GM18520 (cell line): ENCODE measurements at regions not wholly inside any gene's neighbourhood (a gene's known extent, or its start where the extent isn't known, plus 50 kb on each side); places are given as distances from the start of the nearest gene placed in this dataset.
"Not testable (repeated sequence)": the region's sequence is repeated elsewhere in the genome, so short reads cannot be mapped to it uniquely, and the experiment has no call there.

Experiments
- ATAC-seq: cut with Tn5 transposase; IDR thresholded peaks from one replicate; pipeline ENCODE4 v1.9.1; 2021; ENCODE audit not compliant: unreplicated experiment

DNA sequence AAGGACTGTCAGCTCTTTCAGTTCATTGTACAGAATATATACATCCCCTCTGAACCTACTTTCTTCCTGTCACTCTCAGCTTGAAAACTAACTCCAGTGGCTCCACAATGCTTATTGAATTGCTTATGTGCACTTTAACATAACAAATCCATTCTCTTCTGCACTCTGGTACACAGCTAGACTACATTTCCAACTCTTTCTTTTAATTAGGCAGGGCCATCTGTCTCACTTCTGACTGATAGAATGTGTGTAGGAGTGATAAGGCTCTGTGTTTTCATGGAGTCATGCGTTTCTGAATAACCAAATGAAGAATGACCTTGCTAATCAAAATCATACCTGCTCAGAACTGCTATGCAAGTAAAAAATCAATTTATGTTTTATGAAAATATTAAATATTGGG is 278.5 kb upstream of the CCDC179 start:
- ATAC-seq: no peak

DNA sequence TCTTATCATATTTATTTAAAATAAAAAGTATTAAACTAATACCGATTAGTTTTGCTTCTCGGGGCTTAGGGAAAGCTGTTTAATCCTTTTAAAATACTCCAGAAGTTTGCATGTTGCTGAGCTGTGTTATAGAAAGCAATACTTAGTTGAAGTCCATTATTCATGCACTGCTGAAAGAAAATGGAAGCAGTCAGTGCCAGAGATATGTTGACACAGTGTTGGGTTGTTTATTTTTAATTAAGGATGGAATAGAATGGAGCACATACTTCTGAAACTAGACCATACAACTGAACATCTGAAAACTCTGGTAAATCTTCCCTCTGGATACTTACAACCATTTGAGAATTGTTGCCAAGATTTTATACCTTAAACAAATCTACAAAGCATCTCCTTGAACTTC is 282.7 kb upstream of the CCDC179 start:
- ATAC-seq: no peak

DNA sequence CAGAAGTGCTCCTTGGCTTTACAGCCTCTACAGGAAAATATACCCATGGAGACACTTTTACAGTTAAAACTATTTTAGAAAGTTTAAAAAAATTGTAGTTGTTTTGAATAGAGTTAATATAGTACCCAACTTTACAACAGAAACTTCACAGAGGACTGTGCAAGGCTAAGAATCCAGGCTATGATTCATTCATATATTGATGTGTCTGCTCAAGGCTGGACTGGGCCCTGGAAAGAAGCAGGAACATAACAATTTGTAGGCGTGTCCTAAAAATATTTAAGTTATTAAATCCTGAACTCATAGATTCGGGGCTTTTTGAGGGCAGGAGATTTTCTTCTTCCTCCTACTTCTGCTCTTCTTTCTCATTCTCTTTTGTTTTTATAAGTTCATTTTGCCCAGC is 291.5 kb upstream of the CCDC179 start:
- ATAC-seq: no peak

DNA sequence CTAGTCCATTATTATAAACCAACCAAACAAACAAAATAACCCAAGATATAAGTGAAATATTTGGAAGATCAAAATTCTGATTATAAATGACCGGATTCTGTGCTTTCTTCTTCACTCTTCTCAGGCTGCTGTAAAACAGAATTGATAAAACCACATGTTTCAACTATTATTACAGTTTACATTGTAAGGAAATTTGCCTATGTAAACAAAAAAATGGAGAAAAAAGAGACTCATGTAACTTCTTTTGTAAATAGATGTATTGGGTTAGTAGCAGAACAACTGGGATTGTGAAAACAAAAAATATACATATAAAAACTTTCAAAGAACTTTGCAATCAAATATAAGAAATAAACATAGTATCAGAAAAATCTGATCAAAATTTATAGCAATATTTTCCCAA is 295.2 kb upstream of the CCDC179 start:
- no peak for ATAC-seq

DNA sequence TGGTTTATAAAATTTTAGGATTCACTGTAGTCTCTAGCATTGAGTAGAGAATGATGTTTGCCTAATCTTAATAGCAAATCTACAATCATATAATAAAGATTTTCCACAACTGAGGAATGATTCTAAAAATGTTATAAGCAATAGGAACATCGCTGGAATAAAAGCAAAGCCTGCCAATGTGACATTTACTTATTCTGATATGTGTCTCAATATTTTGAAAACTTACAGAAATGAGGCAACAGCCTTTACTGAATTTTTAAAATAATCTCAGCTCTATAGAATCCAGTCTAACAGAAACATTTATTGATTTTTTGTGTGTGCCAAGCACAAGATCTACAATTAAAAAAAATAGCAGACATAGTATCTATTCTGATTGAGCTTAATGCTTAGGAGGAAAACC is 303.7 kb upstream of the CCDC179 start:
- no peak for ATAC-seq

DNA sequence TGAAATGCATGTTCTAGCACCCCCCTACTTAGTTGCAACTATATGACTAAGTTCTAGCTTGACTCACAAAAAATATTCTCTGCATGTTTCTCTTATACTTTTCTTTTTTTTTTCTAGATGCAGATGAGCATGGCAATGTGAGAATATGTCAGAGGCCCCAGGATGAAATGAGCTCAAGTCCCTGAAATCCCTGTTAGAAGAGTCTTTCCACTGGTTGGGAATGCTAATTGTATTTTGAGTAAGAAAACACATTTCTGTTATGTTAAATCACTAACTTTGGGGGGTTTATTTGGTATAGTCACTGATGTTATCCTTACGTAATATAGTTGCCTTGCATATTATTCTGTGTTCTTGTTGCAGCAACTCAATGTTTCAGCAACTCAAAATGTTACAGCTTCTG is 306.1 kb upstream of the CCDC179 start:
- no peak for ATAC-seq

DNA sequence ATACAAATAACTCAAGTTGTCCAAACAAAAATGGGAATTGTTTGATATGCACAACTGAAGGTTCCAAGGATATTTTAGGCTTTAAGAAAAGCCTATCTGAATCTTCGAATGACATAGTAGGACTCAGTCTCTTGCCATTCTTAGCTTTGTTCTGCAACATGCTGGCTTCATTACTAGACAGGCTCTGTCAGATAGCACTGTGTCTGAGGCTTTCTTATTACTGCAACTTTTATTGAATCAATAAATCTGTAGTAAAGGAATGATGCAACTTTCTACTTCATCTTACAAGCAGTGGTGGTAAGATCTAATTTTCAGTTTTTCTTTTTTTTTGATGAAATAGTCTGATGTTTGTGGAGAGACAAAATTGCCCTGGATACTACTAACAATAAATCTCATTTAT is 319.3 kb upstream of the CCDC179 start:
- ATAC-seq: no peak

DNA sequence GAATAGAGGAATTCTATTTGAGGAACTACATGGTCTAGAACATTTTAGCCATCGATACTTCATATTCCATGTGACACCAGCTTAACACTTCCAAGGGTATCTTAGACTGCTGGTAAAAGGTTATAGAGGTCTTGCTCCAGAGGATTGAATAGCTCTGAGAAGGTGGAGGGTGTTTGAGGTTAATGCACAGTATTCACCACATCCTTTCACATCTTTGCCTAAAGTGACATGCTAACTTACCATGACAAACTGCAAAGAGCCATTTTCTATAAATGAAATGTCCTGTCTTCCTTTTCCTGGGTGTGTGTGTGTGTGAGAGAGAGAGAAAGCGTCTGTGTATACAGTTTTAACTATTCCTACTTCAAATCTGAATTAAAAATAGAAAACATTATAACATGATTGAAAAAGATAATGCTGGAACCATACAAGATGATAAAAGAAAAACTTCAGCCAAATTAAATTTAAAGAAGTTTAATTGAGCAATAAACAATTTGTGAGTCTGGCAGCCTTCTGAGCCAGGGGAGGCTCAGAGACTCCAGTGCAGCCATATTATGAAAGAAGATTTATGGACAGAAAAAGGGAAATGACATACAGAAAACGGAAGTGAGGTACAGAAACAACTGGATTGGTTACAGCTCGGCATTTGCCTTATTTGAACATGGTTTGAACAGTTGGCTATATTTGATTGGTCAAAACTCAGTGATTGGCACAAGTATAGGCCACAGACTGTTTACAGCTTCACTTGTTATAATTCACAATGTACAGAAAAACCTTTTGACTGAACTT is 320.9 kb upstream of the CCDC179 start:
- no peak for ATAC-seq

DNA sequence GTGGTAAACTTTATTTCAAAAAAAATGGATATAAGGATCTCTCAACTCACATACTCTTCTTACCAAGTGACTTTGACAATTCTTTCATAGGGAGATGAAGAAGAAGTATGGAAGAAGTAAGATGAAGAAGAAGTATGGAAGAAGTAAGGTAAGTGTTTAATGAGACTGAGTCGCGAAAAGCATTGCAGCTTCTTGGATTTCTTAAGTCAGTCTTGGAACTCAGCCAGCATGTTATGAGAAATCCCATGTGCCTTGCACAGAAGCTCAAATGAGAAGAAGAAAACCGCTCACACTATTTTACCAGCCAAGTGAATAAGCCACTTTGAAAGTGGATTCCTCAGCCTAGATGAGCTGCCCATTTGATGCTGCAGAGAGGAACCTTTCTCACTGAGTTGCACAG is 332.0 kb upstream of the CCDC179 start:
- ATAC-seq: no peak

DNA sequence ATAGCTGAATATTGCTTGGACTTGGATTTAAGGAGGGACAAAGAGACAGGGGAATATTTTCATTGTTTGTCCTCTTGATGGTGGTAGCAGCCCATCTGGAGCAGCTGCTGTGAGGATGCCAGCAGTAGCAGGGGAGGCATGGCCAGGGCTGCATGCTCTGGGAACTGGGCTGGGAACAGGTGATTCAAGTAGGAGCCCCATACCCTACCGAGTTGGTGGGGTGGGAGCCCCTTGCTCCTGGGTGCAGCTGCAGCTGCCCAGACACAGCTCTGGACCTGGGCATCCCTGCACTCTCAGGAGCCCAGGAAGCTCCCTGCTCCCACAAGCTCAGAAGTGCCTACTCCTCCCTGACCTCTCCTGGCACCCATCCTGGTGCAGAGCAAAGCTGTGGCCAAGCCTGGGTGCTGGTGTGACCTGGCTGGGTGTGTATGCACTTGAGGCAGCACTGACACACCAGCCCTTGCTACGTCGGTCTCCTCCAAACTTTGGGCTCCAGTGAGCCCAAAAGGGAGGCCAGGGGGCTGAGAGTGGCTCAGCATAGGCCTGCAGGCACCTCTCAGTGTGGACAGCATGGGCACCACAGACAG is 341.8 kb upstream of the CCDC179 start:
- ATAC-seq: no peak

DNA sequence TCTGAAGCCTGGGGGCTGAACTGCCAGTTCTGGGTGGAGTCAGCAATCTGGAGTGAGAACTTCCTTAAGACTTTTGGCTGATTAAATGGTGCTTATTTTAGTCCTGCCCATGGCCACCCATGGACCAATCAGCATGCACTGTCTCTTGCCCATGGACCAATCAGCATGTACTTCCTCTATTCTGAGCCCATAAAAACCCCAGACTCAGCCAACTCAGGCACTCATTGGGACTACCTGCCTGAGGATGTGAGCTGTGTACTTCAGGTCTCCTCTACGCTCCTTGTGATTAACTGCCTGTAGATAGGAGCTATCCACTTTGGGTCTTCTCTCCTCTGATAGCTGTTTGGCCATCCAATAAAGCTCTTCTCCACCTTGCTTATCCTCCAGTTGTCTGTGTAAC is 342.3 kb upstream of the CCDC179 start:
- no peak for ATAC-seq

DNA sequence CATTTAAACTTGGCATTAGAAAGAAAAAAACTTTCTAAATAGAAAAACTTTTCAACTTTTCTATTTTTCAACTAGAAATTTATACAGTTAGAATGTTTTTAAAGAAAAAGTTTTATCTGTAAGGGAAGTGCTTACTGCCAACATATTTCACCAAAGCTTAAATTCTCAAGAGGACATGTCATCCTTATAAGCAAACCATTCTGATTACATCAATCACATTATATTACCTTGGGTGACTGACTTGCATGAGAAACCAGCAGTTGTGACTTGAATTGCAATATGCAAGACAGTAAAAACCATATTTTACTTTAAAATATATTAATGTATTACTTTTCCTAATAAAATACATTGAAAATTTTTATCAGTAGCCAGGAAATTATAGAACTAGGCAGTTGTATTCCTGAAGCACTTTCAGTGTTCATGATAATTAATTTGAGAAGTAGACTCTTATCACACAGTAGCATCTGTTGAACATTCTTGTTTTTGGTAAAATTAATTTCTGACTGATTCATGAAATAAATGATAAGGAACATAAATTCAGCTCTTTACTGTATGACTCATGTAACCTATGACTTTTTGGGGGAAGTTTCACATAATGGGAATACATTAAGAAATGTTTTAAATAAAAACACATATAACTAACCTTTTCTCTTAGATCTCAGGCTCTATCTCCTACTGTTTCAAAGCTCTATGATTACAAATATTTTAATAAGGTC is 345.0 kb upstream of the CCDC179 start:
- no peak for ATAC-seq

DNA sequence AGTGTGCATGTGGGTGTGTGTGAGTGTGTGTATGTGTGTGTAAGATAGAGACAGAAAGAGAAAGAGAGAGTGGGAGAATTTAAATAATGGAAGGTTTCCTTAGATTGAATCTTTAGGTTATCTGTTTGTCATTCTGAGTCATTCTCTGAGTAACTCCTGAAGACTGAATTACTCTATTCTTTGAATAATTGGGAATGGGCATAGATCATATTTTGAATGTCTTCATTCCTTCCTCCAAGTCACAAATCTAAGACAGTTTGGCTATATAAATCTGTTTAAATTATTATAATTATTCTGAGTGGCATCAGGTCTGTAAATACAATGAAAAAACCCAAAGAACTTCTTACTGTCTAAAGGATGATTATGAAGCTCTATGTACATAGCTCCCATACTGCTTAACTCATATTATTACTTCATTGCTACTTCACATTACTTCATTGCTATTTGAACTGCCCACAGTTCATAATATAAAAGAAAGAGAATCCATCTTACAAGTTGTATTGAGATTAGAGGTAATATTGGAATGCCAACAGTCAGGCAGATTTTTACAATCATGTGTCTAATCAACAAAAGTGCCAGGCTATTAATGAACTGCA is 346.6 kb upstream of the CCDC179 start:
- no peak for ATAC-seq

DNA sequence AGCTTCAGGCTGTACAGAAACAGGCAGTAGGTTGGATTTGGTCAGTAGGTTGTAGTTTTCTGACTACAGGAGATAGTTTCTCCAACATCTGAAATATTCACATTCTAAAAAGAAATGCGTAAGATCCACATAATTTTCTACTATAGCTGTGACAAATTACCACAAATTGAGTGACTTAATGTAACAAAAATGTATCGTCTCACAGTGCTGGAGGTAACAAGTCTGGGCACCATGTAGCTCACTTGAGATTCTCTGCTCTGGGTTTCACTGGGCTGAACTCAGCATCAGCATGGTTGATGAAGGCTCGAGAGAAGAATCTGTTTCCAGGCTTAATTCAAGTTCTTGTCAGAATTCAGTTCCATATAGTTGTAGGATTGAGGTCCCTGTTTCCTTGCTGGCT is 350.9 kb upstream of the CCDC179 start:
- ATAC-seq: no peak

DNA sequence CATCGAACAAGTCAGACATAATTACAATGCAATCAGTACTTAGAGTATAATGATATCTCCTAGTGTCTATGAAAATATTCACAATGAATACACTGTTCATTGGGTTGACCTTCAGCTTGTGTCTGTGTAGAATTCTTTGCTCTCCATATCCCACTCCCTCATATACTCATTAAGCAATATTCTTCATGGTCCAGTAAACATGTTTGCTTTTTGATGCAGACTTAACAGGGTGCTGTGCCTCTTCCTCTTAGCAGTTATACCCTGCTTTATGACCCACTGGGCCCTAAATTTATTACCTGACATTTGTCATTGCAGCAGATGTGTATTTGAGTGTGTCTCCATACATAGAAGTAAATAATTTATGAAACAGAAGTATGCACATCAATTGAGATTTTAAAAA is 352.5 kb upstream of the CCDC179 start:
- no peak for ATAC-seq

DNA sequence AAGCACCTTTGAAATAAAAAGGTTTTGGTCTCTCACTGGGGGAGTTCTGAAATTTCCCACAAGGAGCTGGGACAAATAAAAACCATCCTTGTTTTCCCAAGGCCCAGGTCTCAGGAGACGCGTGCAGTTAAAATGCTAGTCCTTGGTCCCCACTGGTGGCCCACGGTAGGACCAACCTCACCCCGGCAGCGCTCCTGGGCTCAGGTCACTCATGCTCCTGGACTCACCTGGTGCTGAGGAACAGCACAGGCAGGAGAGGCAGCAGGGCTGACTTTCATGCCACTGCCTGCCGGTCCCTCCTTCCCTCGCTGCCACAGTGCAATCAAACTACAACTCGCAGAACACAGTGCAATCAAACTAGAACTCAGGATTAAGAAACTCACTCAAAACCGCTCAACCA is 356.8 kb upstream of the CCDC179 start:
- no peak for ATAC-seq

DNA sequence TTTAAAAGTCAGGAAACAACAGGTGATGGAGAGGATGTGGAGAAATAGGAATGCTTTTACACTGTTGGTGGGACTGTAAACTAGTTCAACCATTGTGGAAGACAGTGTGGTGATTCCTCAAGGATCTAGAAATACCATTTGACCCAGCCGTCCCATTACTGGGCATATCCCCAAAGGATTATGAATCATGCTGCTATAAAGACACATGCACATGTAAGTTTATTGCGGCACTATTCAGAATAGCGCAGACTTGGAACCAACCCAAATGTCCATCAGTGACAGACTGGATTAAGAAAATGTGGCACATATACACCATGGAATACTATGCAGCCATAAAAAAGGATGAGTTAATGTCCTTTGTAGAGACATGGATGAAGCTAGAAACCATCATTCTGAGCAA is 359.8 kb upstream of the CCDC179 start:
- not testable (repeated sequence) for ATAC-seq

DNA sequence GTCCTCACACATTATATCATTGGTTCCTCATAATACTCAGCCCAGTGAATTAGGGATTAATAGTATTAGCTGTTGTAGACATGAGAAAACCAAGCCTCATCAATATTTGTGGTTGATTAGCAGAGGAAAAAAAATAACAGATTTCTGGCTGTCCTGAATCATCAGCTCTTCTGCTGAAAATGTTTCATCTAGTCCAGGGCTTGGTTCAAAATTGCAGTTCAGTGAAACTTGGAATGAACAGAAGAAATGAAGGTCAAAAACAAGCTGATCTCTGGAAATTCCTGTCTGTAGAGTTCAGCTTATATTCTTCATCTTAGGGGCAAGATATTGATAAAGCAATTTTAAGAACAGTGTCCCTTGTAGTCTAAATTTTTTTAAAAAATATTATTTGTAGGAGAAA is 361.1 kb upstream of the CCDC179 start:
- no peak for ATAC-seq

DNA sequence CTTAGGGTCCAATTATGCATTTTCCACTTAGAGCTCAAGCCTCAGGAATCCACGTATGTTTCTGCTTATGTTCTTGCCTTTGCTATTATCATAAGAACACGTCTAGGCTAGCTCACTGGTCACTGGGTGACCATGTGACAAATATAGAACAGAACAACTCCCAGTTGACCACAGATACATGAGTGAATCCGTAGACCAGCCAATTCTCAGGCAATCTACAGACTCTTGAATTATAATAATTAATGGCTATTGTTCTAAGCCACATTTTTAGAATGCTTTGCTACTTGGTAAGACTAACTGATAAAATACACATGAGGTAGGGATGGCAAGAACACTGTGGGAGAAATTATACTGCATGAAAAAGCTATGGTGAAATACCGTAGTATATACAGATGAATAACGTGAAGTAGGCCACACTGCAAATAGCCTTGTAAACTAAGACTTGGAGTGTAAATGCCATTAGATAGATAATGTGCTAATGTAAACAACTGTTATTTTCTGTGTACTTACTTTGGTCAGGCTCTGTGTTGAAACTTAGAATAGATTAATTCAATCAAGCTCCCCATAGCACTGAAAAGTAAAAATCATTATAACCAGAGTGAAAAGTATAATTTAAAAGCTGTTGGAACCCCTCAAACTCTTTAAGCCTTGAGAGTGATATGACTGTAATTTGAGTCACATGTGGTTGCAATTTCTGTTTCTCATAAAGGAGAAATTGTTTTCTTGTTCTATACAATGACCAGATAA is 366.2 kb upstream of the CCDC179 start:
- ATAC-seq: no peak

DNA sequence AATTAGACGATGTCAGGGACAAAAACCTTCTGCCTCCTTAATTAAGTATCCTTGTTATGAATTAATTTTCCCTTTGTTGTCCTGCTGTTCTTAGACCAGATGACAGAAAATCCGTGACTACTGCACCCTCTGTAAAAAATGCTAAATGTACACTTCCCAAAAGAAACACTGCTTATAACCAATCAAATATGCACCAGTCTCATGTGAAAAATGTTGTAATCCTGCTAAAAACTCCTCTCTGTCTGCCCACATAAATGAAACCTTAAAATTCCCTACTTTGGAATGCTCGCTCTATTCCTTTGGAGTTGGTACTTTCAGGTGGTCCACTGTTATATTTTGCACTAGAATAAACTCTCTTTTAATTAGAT is 366.8 kb upstream of the CCDC179 start:
- no peak for ATAC-seq

DNA sequence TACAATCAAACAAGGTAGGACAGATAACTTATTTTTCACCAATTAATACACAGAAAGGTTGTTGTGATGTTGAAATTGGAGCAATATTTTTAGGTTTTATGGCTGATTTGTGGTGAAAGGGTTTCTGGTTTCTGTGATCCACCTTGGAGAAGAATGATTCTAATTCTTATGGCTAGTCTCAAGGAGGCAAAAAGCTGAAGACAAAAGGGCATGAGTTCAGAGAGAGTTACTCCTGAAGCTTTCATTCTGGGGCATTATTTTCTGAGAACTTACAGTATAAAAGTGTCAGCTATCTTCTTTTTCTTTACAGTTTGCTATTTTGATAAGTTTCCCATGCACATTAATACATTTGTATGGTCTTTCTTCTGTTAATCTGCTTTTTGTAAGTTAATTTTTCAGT is 372.4 kb upstream of the CCDC179 start:
- ATAC-seq: no peak
